ENCODE measurements at regions not wholly inside any gene's neighbourhood (a gene's known extent, or its start where the extent isn't known, plus 50 kb on each side); places are given as distances from the start of the nearest gene placed in this dataset.

DNA sequence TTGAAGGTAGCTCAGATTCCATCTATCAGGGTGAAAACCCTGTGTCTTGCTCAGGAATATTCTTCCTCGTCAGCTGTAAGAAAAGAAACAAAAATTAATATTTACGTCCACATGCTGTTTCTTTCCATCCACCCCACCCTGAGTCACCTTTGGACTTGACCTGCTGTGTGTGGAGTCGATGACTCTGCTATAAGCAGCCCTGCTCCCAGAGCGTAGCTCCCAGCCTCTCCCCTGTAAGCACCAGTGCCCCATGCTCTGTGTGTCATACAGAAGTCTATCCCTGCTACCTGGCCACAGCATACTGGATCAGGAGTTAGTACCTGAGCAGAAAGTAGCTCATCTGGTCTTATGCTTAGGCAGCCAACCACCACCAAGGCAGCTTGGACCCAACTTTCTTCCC lies 223.6 kb downstream of the SOD2 start:
- TF ChIP-seq POLR2A (IDR thresholded peaks at IDR 0.05) (no peak), EP300 (IDR thresholded peaks at IDR 0.05) (no peak)
- TF ChIP-seq, protein P1, sequence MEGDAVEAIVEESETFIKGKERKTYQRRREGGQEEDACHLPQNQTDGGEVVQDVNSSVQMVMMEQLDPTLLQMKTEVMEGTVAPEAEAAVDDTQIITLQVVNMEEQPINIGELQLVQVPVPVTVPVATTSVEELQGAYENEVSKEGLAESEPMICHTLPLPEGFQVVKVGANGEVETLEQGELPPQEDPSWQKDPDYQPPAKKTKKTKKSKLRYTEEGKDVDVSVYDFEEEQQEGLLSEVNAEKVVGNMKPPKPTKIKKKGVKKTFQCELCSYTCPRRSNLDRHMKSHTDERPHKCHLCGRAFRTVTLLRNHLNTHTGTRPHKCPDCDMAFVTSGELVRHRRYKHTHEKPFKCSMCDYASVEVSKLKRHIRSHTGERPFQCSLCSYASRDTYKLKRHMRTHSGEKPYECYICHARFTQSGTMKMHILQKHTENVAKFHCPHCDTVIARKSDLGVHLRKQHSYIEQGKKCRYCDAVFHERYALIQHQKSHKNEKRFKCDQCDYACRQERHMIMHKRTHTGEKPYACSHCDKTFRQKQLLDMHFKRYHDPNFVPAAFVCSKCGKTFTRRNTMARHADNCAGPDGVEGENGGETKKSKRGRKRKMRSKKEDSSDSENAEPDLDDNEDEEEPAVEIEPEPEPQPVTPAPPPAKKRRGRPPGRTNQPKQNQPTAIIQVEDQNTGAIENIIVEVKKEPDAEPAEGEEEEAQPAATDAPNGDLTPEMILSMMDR (IDR thresholded peaks at IDR 0.05): no peak

Measured in tibial nerve (tissue), 4 donors.